WTC11 (cell line): ENCODE measurements at regions not wholly inside any gene's neighbourhood (a gene's known extent, or its start where the extent isn't known, plus 50 kb on each side); places are given as distances from the start of the nearest gene placed in this dataset.

Source experiments
- ATAC-seq: fragments of 200-7000 bp; cut with Tn5 transposase; 2 replicates; pipeline ENCODE4 v1.10.0; 2021; ENCODE audit warnings: mild to moderate bottlenecking, moderate library complexity
- CTCF ChIA-PET: fragments of 300-600 bp; sonication (Branson Sonifier 250); formaldehyde crosslinking; loops from one replicate; lab custom pipeline; 2021; ENCODE audit warnings: antibody characterized with exemption; lab: Charles Lee
- POLR2A ChIA-PET: fragments of 350-600 bp; sonication (Branson Sonifier 250); formaldehyde crosslinking; loops from one replicate; lab custom pipeline; 2021; ENCODE audit warnings: antibody characterized with exemption; lab: Charles Lee
- DNase-seq: peaks from one replicate; pipeline ENCODE4 v3.0.0; 2021; ENCODE audit warnings: low spot score
- H3K27ac Mint-ChIP-seq: 2 replicates; pipeline ENCODE4 v1.8.0; 2021; ENCODE audit warnings: mixed read lengths
- H3K27me3 Mint-ChIP-seq: 2 replicates; pipeline ENCODE4 v1.8.0; 2021; ENCODE audit warnings: low read depth, mild to moderate bottlenecking, moderate library complexity, mixed read lengths
- H3K36me3 Mint-ChIP-seq: 2 replicates; pipeline ENCODE4 v1.8.0; 2021; ENCODE audit warnings: mixed read lengths
- H3K4me1 Mint-ChIP-seq: 2 replicates; pipeline ENCODE4 v1.8.0; 2022; ENCODE audit warnings: mixed read lengths
- H3K4me3 Mint-ChIP-seq: 2 replicates; pipeline ENCODE4 v1.8.0; 2021; ENCODE audit warnings: mild to moderate bottlenecking, moderate library complexity, mixed read lengths
- H3K9me3 Mint-ChIP-seq: 2 replicates; pipeline ENCODE4 v1.8.0; 2021; ENCODE audit warnings: mixed read lengths
- ATF1 ChIP-seq: sonication (generic); formaldehyde crosslinking; IDR thresholded peaks from 2 replicates; pipeline ENCODE4 v1.8.1; 2023; ENCODE audit warnings: mild to moderate bottlenecking, moderate library complexity, missing genetic modification reagents
- ATF3 ChIP-seq: sonication (generic); formaldehyde crosslinking; conservative IDR thresholded peaks from 2 replicates; pipeline ENCODE4 v1.8.1; 2022; ENCODE audit warnings: mild to moderate bottlenecking, missing genetic modification reagents
- ELF4 ChIP-seq: sonication (generic); formaldehyde crosslinking; IDR thresholded peaks from 2 replicates; pipeline ENCODE4 v1.8.1; 2022; ENCODE audit warnings: low read depth, mild to moderate bottlenecking, moderate library complexity, missing genetic modification reagents
- ESRRA ChIP-seq: sonication (generic); formaldehyde crosslinking; IDR thresholded peaks from 2 replicates; pipeline ENCODE4 v1.8.1; 2022; ENCODE audit warnings: mild to moderate bottlenecking, missing genetic modification reagents, borderline replicate concordance
- GTF2I ChIP-seq: fragments of 250-450 bp; sonication (Bioruptor Pico); conservative IDR thresholded peaks from 2 replicates; pipeline ENCODE4 v1.4.0; 2021; ENCODE audit warnings: mild to moderate bottlenecking
- MAX ChIP-seq: sonication (generic); formaldehyde crosslinking; IDR thresholded peaks from 2 replicates; pipeline ENCODE4 v1.8.0; 2022; ENCODE audit warnings: mild to moderate bottlenecking, missing genetic modification reagents
- NFATC4 ChIP-seq: fragments of 250-450 bp; sonication (Bioruptor Pico); IDR thresholded peaks from 2 replicates; pipeline ENCODE4 v1.9.0; 2021; ENCODE audit warnings: mild to moderate bottlenecking
- NR2C2 ChIP-seq: sonication (generic); formaldehyde crosslinking; IDR thresholded peaks from 2 replicates; pipeline ENCODE4 v1.8.0; 2022; ENCODE audit warnings: mild to moderate bottlenecking, missing genetic modification reagents
- NR3C1 ChIP-seq: sonication (generic); formaldehyde crosslinking; conservative IDR thresholded peaks from 2 replicates; pipeline ENCODE4 v1.8.1; 2023; ENCODE audit warnings: low read depth, mild to moderate bottlenecking, missing genetic modification reagents
- RELA ChIP-seq: sonication (generic); formaldehyde crosslinking; IDR thresholded peaks from 2 replicates; pipeline ENCODE4 v1.8.1; 2022; ENCODE audit warnings: missing genetic modification reagents, mild to moderate bottlenecking, borderline replicate concordance
- RORB ChIP-seq: fragments of 250-450 bp; sonication (Bioruptor Pico); IDR thresholded peaks from 2 replicates; pipeline ENCODE4 v1.9.0; 2021; ENCODE audit warnings: mild to moderate bottlenecking
- SOX15 ChIP-seq: fragments of 250-450 bp; sonication (Bioruptor Pico); IDR thresholded peaks from 2 replicates; pipeline ENCODE4 v1.9.0; 2021; ENCODE audit warnings: mild to moderate bottlenecking
- TEAD4 ChIP-seq: sonication (generic); formaldehyde crosslinking; IDR thresholded peaks from 2 replicates; pipeline ENCODE4 v1.8.0; 2022; ENCODE audit warnings: mild to moderate bottlenecking, missing genetic modification reagents
- ZMAT4 ChIP-seq: fragments of 250-450 bp; sonication (Bioruptor Pico); IDR thresholded peaks from 2 replicates; pipeline ENCODE4 v1.9.0; 2021; ENCODE audit warnings: mild to moderate bottlenecking
- ZNF121 ChIP-seq: sonication (generic); formaldehyde crosslinking; IDR thresholded peaks from 2 replicates; pipeline ENCODE4 v1.8.0; 2023; ENCODE audit warnings: missing genetic modification reagents
- ZNF138 ChIP-seq: sonication (generic); formaldehyde crosslinking; conservative IDR thresholded peaks from 2 replicates; pipeline ENCODE4 v1.8.1; 2022; ENCODE audit warnings: mild to moderate bottlenecking, moderate library complexity, missing genetic modification reagents
- ZNF281 ChIP-seq: sonication (generic); formaldehyde crosslinking; IDR thresholded peaks from 2 replicates; pipeline ENCODE4 v1.8.0; 2023; ENCODE audit warnings: mild to moderate bottlenecking, missing genetic modification reagents
- ZNF317 ChIP-seq: sonication (generic); formaldehyde crosslinking; IDR thresholded peaks from 2 replicates; pipeline ENCODE4 v1.8.1; 2023; ENCODE audit warnings: low read depth, mild to moderate bottlenecking, moderate library complexity, missing genetic modification reagents, borderline replicate concordance
- ZNF423 ChIP-seq: fragments of 250-450 bp; sonication (Bioruptor Pico); IDR thresholded peaks from 2 replicates; pipeline ENCODE4 v2.1.2; 2022; ENCODE audit warnings: mild to moderate bottlenecking, moderate library complexity
- ZNF671 ChIP-seq: fragments of 250-450 bp; sonication (Bioruptor Pico); IDR thresholded peaks from 2 replicates; pipeline ENCODE4 v1.8.0; 2021; ENCODE audit warnings: mild to moderate bottlenecking
- ZSCAN18 ChIP-seq: fragments of 250-450 bp; sonication (Bioruptor Pico); IDR thresholded peaks from 2 replicates; pipeline ENCODE4 v2.1.2; 2022; ENCODE audit warnings: mild to moderate bottlenecking, moderate library complexity

- peaks cover 26% of the 10 kb centered on the region for H3K4me1 Mint-ChIP-seq
- ATAC-seq (peak; percentile 62), DNase-seq (no peak)
- H3K27me3 Mint-ChIP-seq, result no peaks in the 10 kb centered on the region
- POLR2A ChIA-PET, result no interaction called here
- CTCF ChIA-PET, result interaction anchor here (0.7 to 1.4 kb wide), 4 partner anchors 11 to 748 kb away, joined by 3 to 4 read pairs (median 4); no protein-coding TSS in a partner anchor
- TF ChIP-seq RORB, result no peak
- H3K4me3 Mint-ChIP-seq, result no peak overlapping the region
- H3K9me3 Mint-ChIP-seq, result 0 out of 2 replicates have a peak, but pooled peaks cover 5% of the 10 kb centered on the region
- no peak overlapping the region for H3K27ac Mint-ChIP-seq
- no peaks in the 10 kb centered on the region for H3K36me3 Mint-ChIP-seq
Observed at GRCh38 chr7:23967949-23968599, 258.1 kb downstream of the STK31 start.

- no peak for ATAC-seq
- DNase-seq, result no peak
- peak overlapping the region; percentile 3; the same call in 1 of the 2 replicates for H3K27ac Mint-ChIP-seq
- H3K9me3 Mint-ChIP-seq, result 0 out of 2 replicates have a peak, but pooled peaks cover 5% of the 10 kb centered on the region
- H3K36me3 Mint-ChIP-seq, result no peaks in the 10 kb centered on the region
- no peaks in the 10 kb centered on the region for H3K27me3 Mint-ChIP-seq
- POLR2A ChIA-PET, result no interaction called here
- H3K4me1 Mint-ChIP-seq, result peaks cover 26% of the 10 kb centered on the region
- no peak overlapping the region for H3K4me3 Mint-ChIP-seq
- CTCF ChIA-PET, result interaction anchor here (1.1 to 1.4 kb wide), 2 partner anchors 30 to 747 kb away, joined by 3 to 4 read pairs; no protein-coding TSS in a partner anchor
- no peak for TF ChIP-seq MAX (CRISPR knock-in tag)
- TF ChIP-seq ZNF423 (CRISPR knock-in tag), result no peak
- no peak for TF ChIP-seq NR3C1 (CRISPR knock-in tag)
- no peak for TF ChIP-seq GTF2I (CRISPR knock-in tag)
- TF ChIP-seq ZNF281 (CRISPR knock-in tag), result no peak
- no peak for TF ChIP-seq ZNF121 (CRISPR knock-in tag)
- TF ChIP-seq ZNF317, result no peak
- no peak for TF ChIP-seq NR2C2 (CRISPR knock-in tag)
- no peak for TF ChIP-seq RELA
- no peak for TF ChIP-seq ATF1 (CRISPR knock-in tag)
- TF ChIP-seq TEAD4 (CRISPR knock-in tag), result no peak
- no peak for TF ChIP-seq ATF3
- no peak for TF ChIP-seq SOX15
- TF ChIP-seq ZSCAN18, result no peak
- TF ChIP-seq ZNF671, result no peak
- no peak for TF ChIP-seq ZMAT4 (CRISPR knock-in tag)
- no peak for TF ChIP-seq NFATC4 (CRISPR knock-in tag)
- TF ChIP-seq ZNF138 (CRISPR knock-in tag), result no peak
- no peak for TF ChIP-seq ESRRA (CRISPR knock-in tag)
- TF ChIP-seq ELF4 (CRISPR knock-in tag), result no peak
Observed at GRCh38 chr7:23968791-23969190, 258.8 kb downstream of the STK31 start.
